ENCODE measurements at regions not wholly inside any gene's neighbourhood (a gene's known extent, or its start where the extent isn't known, plus 50 kb on each side); places are given as distances from the start of the nearest gene placed in this dataset.

DNA sequence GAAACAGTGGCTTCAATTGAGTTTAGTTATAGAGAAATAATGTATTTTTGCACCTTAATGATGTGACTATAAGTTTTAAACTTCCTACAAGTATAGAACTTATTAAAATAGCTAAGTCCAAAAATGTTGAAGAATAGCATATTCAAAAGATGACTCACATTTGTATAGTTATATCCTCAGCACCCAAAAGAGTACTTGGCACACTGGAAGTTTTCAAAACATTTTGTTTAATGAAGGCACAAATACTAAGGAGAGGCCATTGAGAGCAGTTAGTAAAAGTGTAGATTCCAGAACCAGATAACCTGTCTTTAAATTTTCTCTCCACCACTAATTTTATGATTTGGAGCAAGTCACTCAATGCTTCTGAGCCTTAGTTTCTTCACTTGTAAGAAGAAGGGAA lies 226.9 kb upstream of the MID1 start:
- DNase-seq: no peak
- intact Hi-C loops (cut with DNase I): no loop called here
- Histone ChIP-seq H3K36me3 (no peaks in the 10 kb centered on the region), H3K4me3 (no peak overlapping the region), H3K9me3 (no peaks in the 10 kb centered on the region), H3K4me1 (no peaks in the 10 kb centered on the region), H3K27me3 (no peaks in the 10 kb centered on the region), H3K27ac (no peak overlapping the region)
- TF ChIP-seq, protein P1, sequence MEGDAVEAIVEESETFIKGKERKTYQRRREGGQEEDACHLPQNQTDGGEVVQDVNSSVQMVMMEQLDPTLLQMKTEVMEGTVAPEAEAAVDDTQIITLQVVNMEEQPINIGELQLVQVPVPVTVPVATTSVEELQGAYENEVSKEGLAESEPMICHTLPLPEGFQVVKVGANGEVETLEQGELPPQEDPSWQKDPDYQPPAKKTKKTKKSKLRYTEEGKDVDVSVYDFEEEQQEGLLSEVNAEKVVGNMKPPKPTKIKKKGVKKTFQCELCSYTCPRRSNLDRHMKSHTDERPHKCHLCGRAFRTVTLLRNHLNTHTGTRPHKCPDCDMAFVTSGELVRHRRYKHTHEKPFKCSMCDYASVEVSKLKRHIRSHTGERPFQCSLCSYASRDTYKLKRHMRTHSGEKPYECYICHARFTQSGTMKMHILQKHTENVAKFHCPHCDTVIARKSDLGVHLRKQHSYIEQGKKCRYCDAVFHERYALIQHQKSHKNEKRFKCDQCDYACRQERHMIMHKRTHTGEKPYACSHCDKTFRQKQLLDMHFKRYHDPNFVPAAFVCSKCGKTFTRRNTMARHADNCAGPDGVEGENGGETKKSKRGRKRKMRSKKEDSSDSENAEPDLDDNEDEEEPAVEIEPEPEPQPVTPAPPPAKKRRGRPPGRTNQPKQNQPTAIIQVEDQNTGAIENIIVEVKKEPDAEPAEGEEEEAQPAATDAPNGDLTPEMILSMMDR (IDR thresholded peaks at IDR 0.05): no peak
- no peak for TF ChIP-seq POLR2A (IDR thresholded peaks at IDR 0.05)
- TF ChIP-seq POLR2AphosphoS5 (IDR thresholded peaks at IDR 0.05): no peak
- TF ChIP-seq EP300 (IDR thresholded peaks at IDR 0.05): no peak

DNA sequence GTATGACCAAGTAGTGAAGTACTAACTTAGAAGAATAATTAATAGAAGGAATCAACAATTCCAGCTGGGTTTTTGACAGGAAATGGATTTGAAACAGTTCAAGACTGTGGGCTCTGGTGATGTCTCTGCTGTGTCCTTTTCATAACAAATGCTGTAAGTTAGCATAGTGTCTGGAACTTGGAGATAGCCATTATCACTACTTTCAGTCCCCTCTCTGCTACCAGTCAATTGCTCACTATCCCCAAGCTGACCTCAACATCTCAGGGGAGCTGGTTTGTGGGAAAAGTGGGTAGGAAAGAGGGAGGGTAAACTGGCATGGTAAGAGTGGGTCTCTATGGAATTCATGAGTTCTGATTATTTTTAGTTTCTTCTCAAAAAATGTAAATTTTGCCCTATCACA lies 231.4 kb upstream of the MID1 start:
- intact Hi-C loops (cut with DNase I): no loop called here
- no peak for DNase-seq
- Histone ChIP-seq H3K9me3 (no peaks in the 10 kb centered on the region), H3K4me3 (no peak overlapping the region), H3K27me3 (no peaks in the 10 kb centered on the region), H3K4me1 (no peaks in the 10 kb centered on the region), H3K36me3 (no peaks in the 10 kb centered on the region), H3K27ac (no peak overlapping the region)
- no peak for TF ChIP-seq POLR2A (IDR thresholded peaks at IDR 0.05)
- TF ChIP-seq POLR2AphosphoS5 (IDR thresholded peaks at IDR 0.05): no peak

DNA sequence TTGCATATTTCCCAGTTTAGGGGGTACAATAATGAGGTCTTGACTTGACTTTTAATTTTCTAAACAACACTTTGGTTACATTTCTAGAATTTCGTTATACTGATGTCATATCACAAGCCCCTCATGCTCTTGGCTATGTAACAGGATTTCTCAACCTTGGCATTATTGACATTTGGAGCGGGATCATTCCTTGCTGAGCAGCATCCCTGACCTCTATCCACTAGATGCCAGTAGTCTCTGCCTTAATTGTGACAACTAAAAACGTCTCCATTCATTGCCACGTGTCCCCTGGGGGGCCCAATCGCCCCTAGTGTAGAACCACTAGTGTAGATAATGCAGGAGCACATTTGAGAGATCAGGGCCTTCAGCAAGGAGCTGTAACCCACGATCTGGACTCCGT lies 234.2 kb upstream of the MID1 start:
- DNase-seq: no peak
- Histone ChIP-seq H3K4me3 (no peak overlapping the region), H3K27ac (no peak overlapping the region), H3K9me3 (no peaks in the 10 kb centered on the region), H3K36me3 (no peaks in the 10 kb centered on the region), H3K4me1 (no peaks in the 10 kb centered on the region), H3K27me3 (no peaks in the 10 kb centered on the region)
- TF ChIP-seq POLR2A (IDR thresholded peaks at IDR 0.05) (no peak), EP300 (IDR thresholded peaks at IDR 0.05) (no peak), POLR2AphosphoS5 (IDR thresholded peaks at IDR 0.05) (no peak)
- TF ChIP-seq, protein P1 (IDR thresholded peaks at IDR 0.05): no peak
- 67 to 81% methylated on average over 7 of the region's 7 CpGs for whole genome bisulfite sequencing, 2 donors
- intact Hi-C loops (cut with DNase I): no loop called here

DNA sequence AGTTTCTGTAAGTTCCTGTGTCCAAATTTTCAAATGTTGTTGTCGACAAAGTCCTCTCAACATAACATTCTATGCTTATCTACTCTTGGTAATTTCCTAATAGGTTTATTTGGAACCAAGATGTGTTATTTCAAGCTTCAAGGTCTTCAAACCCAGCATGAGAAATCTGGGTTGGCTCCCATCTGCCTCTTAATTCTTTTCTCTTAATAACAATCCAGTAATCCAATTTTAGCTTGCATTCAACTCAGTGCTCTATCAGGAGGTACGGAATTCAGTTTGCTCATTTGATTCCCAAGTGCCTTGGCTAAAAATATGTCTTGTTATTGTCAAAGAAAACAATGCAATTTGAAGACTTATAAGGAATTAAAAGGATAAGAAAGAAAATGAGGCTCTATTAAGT lies 235.5 kb upstream of the MID1 start:
- H3K4me1 ChIP-seq: no peaks in the 10 kb centered on the region
- no peaks in the 10 kb centered on the region for H3K9me3 ChIP-seq
- intact Hi-C loops (cut with DNase I): no loop called here
- H3K36me3 ChIP-seq: no peaks in the 10 kb centered on the region
- H3K27me3 ChIP-seq: no peaks in the 10 kb centered on the region
- DNase-seq: no peak
- no peak overlapping the region for H3K27ac ChIP-seq
- TF ChIP-seq, protein P1 (IDR thresholded peaks at IDR 0.05): no peak
- TF ChIP-seq EP300 (IDR thresholded peaks at IDR 0.05): no peak
- TF ChIP-seq POLR2AphosphoS5 (IDR thresholded peaks at IDR 0.05): no peak
- TF ChIP-seq POLR2A (IDR thresholded peaks at IDR 0.05): no peak
- H3K4me3 ChIP-seq: no peak overlapping the region
- 70 to 84% methylated on average over 2 of the region's 2 CpGs for WGBS, 2 donors

DNA sequence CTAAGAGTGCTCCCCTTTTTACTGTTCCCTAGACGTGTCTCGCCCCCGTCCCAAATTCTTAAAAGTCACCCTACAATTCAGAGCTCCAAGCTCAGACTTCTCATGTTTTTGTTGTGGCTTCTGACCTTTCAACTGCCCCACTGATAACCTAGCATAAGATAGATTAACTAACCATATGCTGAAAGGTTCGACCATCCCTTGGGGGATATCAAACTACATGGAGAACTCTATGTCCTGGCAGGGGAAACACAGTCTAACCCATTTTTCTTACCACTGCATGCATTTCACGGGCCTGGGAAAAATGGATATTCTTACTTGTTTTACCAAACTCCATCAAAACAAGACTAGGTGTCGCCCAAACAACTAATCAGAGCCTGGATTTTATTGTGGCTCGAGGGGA lies 236.4 kb upstream of the MID1 start:
- no peaks in the 10 kb centered on the region for H3K27me3 ChIP-seq
- 92 to 95% methylated on average over 7 of the region's 7 CpGs for WGBS, 2 donors
- H3K27ac ChIP-seq: no peak overlapping the region
- no peaks in the 10 kb centered on the region for H3K36me3 ChIP-seq
- H3K9me3 ChIP-seq: no peaks in the 10 kb centered on the region
- no peak for DNase-seq
- H3K4me3 ChIP-seq: no peak overlapping the region
- TF ChIP-seq, protein P1 (IDR thresholded peaks at IDR 0.05): no peak
- TF ChIP-seq EP300 (IDR thresholded peaks at IDR 0.05) (no peak), POLR2A (IDR thresholded peaks at IDR 0.05) (no peak), POLR2AphosphoS5 (IDR thresholded peaks at IDR 0.05) (no peak)
- intact Hi-C loops (cut with DNase I): no loop called here
- H3K4me1 ChIP-seq: no peaks in the 10 kb centered on the region
